SK-N-SH treated with all-trans-retinoic acid at 6 μM for 48 hours (cell line): ENCODE measurements at regions not wholly inside any gene's neighbourhood (a gene's known extent, or its start where the extent isn't known, plus 50 kb on each side); places are given as distances from the start of the nearest gene placed in this dataset.

Experiments used
- ATAC-seq: fragments of 200-7000 bp; cut with Tn5 transposase; 3 replicates; pipeline ENCODE4 v1.9.1; 2020; ENCODE audit warnings: mild to moderate bottlenecking, moderate library complexity
- ARNTL ChIP-seq: fragments of 450-650 bp; formaldehyde crosslinking; IDR thresholded peaks from 2 replicates; pipeline ENCODE4 v1.5.0; 2020; ENCODE audit warnings: low read depth, mild to moderate bottlenecking, moderate library complexity, borderline replicate concordance
- BACH2 ChIP-seq: fragments of 250-450 bp; sonication (Bioruptor Pico); IDR thresholded peaks from 2 replicates; pipeline ENCODE4 v1.9.0; 2021; ENCODE audit warnings: mild to moderate bottlenecking, borderline replicate concordance
- CREB5 ChIP-seq: fragments of 250-450 bp; sonication (Bioruptor Pico); IDR thresholded peaks from 2 replicates; pipeline ENCODE4 v1.5.1; 2020; ENCODE audit warnings: low read depth, mild to moderate bottlenecking, moderate library complexity
- CSDC2 ChIP-seq: fragments of 250-450 bp; sonication (Bioruptor Pico); IDR thresholded peaks from 2 replicates; pipeline ENCODE4 v1.5.0; 2020; ENCODE audit warnings: mild to moderate bottlenecking, moderate library complexity
- ESRRG ChIP-seq: fragments of 250-450 bp; sonication (Bioruptor Pico); IDR thresholded peaks from 2 replicates; pipeline ENCODE4 v1.6.1; 2021; ENCODE audit warnings: mild to moderate bottlenecking
- GLIS3 ChIP-seq: fragments of 250-450 bp; sonication (Bioruptor Pico); IDR thresholded peaks from 2 replicates; pipeline ENCODE4 v1.5.0; 2020; ENCODE audit warnings: mild to moderate bottlenecking, moderate library complexity
- OSR1 ChIP-seq: fragments of 250-450 bp; sonication (Bioruptor Pico); IDR thresholded peaks from 2 replicates; pipeline ENCODE4 v1.8.0; 2022; ENCODE audit warnings: moderate library complexity, mild to moderate bottlenecking, inconsistent platforms
- RARB ChIP-seq: fragments of 250-450 bp; sonication (Bioruptor Pico); IDR thresholded peaks from 2 replicates; pipeline ENCODE4 v1.8.0; 2021; ENCODE audit warnings: mild to moderate bottlenecking, moderate library complexity
- SNAI2 ChIP-seq: fragments of 250-450 bp; sonication (Bioruptor Pico); IDR thresholded peaks from 2 replicates; pipeline ENCODE4 v1.5.0; 2020; ENCODE audit warnings: mild to moderate bottlenecking, moderate library complexity
- TCF4 ChIP-seq: fragments of 250-450 bp; sonication (Bioruptor Pico); IDR thresholded peaks from 2 replicates; pipeline ENCODE4 v1.8.0; 2021; ENCODE audit warnings: mild to moderate bottlenecking, moderate library complexity, borderline replicate concordance
- TOX ChIP-seq: fragments of 250-450 bp; sonication (Bioruptor Pico); IDR thresholded peaks from 2 replicates; pipeline ENCODE4 v1.8.0; 2021; ENCODE audit warnings: mild to moderate bottlenecking, moderate library complexity, borderline replicate concordance
- ZC3H10 ChIP-seq: fragments of 250-450 bp; sonication (Bioruptor Pico); IDR thresholded peaks from 2 replicates; pipeline ENCODE4 v1.5.1; 2021; ENCODE audit warnings: mild to moderate bottlenecking, moderate library complexity
- ZFP3 ChIP-seq: fragments of 250-450 bp; sonication (Bioruptor Pico); IDR thresholded peaks from 2 replicates; pipeline ENCODE4 v1.5.0; 2020; ENCODE audit warnings: mild to moderate bottlenecking, moderate library complexity
- ZFP30 ChIP-seq: fragments of 450-650 bp; formaldehyde crosslinking; IDR thresholded peaks from 2 replicates; pipeline ENCODE4 v1.5.0; 2022; ENCODE audit warnings: mild to moderate bottlenecking, moderate library complexity
- ZNF565 ChIP-seq: fragments of 450-650 bp; formaldehyde crosslinking; conservative IDR thresholded peaks from 2 replicates; pipeline ENCODE4 v1.5.0; 2020; ENCODE audit warnings: low read depth, mild to moderate bottlenecking, moderate library complexity
- TF ChIP-seq, protein P1 (sequence below): fragments of 250-450 bp; sonication (Bioruptor Pico); IDR thresholded peaks from 2 replicates; pipeline ENCODE4 v1.5.1; 2021; ENCODE audit warnings: mild to moderate bottlenecking, moderate library complexity
- TF ChIP-seq, protein P2 (sequence below): fragments of 250-450 bp; sonication (Bioruptor Pico); IDR thresholded peaks from 2 replicates; pipeline ENCODE4 v1.5.0; 2020; ENCODE audit warnings: mild to moderate bottlenecking, moderate library complexity
- TF ChIP-seq, protein P3 (sequence below): fragments of 250-450 bp; sonication (Bioruptor Pico); IDR thresholded peaks from 2 replicates; pipeline ENCODE4 v1.8.0; 2020; ENCODE audit warnings: mild to moderate bottlenecking, moderate library complexity, borderline replicate concordance
- TF ChIP-seq, protein P4 (sequence below): fragments of 250-450 bp; sonication (Bioruptor Pico); IDR thresholded peaks from 2 replicates; pipeline ENCODE4 v1.8.0; 2021; ENCODE audit warnings: low read depth, mild to moderate bottlenecking, moderate library complexity, borderline replicate concordance

GRCh38 chr15:100714749-100715342 is 112.5 kb downstream of the ASB7 start:
- no peak for ATAC-seq
- TF ChIP-seq OSR1 (no peak), ARNTL (CRISPR knock-in tag) (no peak), CREB5 (CRISPR knock-in tag) (no peak), CSDC2 (CRISPR knock-in tag) (no peak), ZFP30 (CRISPR knock-in tag) (no peak), SNAI2 (CRISPR knock-in tag) (no peak), GLIS3 (no peak)
- TF ChIP-seq, all 23 proteins: peak for 0

- no peak for TF ChIP-seq ZFP30 (CRISPR knock-in tag)
- TF ChIP-seq ESRRG = no peak
- no peak for TF ChIP-seq BACH2 (CRISPR knock-in tag)
- TF ChIP-seq OSR1 = no peak
- TF ChIP-seq, protein P1, sequence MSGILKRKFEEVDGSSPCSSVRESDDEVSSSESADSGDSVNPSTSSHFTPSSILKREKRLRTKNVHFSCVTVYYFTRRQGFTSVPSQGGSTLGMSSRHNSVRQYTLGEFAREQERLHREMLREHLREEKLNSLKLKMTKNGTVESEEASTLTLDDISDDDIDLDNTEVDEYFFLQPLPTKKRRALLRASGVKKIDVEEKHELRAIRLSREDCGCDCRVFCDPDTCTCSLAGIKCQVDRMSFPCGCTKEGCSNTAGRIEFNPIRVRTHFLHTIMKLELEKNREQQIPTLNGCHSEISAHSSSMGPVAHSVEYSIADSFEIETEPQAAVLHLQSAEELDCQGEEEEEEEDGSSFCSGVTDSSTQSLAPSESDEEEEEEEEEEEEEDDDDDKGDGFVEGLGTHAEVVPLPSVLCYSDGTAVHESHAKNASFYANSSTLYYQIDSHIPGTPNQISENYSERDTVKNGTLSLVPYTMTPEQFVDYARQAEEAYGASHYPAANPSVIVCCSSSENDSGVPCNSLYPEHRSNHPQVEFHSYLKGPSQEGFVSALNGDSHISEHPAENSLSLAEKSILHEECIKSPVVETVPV (CRISPR knock-in tag) = no peak
- no peak for TF ChIP-seq ZNF565 (CRISPR knock-in tag)
- TF ChIP-seq ZFP3 (CRISPR knock-in tag) = no peak
- no peak for TF ChIP-seq TCF4
- TF ChIP-seq, protein P2, sequence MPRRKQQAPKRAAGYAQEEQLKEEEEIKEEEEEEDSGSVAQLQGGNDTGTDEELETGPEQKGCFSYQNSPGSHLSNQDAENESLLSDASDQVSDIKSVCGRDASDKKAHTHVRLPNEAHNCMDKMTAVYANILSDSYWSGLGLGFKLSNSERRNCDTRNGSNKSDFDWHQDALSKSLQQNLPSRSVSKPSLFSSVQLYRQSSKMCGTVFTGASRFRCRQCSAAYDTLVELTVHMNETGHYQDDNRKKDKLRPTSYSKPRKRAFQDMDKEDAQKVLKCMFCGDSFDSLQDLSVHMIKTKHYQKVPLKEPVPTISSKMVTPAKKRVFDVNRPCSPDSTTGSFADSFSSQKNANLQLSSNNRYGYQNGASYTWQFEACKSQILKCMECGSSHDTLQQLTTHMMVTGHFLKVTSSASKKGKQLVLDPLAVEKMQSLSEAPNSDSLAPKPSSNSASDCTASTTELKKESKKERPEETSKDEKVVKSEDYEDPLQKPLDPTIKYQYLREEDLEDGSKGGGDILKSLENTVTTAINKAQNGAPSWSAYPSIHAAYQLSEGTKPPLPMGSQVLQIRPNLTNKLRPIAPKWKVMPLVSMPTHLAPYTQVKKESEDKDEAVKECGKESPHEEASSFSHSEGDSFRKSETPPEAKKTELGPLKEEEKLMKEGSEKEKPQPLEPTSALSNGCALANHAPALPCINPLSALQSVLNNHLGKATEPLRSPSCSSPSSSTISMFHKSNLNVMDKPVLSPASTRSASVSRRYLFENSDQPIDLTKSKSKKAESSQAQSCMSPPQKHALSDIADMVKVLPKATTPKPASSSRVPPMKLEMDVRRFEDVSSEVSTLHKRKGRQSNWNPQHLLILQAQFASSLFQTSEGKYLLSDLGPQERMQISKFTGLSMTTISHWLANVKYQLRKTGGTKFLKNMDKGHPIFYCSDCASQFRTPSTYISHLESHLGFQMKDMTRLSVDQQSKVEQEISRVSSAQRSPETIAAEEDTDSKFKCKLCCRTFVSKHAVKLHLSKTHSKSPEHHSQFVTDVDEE = no peak
- TF ChIP-seq, protein P3, sequence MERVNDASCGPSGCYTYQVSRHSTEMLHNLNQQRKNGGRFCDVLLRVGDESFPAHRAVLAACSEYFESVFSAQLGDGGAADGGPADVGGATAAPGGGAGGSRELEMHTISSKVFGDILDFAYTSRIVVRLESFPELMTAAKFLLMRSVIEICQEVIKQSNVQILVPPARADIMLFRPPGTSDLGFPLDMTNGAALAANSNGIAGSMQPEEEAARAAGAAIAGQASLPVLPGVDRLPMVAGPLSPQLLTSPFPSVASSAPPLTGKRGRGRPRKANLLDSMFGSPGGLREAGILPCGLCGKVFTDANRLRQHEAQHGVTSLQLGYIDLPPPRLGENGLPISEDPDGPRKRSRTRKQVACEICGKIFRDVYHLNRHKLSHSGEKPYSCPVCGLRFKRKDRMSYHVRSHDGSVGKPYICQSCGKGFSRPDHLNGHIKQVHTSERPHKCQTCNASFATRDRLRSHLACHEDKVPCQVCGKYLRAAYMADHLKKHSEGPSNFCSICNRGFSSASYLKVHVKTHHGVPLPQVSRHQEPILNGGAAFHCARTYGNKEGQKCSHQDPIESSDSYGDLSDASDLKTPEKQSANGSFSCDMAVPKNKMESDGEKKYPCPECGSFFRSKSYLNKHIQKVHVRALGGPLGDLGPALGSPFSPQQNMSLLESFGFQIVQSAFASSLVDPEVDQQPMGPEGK (CRISPR knock-in tag) = no peak
- no peak for ATAC-seq
Observed at GRCh38 chr15:100715571-100716455, 113.4 kb downstream of the ASB7 start.

GRCh38 chr15:100716456-100717085 is 114.2 kb downstream of the ASB7 start:
- ATAC-seq = no peak
- TF ChIP-seq, protein P4, sequence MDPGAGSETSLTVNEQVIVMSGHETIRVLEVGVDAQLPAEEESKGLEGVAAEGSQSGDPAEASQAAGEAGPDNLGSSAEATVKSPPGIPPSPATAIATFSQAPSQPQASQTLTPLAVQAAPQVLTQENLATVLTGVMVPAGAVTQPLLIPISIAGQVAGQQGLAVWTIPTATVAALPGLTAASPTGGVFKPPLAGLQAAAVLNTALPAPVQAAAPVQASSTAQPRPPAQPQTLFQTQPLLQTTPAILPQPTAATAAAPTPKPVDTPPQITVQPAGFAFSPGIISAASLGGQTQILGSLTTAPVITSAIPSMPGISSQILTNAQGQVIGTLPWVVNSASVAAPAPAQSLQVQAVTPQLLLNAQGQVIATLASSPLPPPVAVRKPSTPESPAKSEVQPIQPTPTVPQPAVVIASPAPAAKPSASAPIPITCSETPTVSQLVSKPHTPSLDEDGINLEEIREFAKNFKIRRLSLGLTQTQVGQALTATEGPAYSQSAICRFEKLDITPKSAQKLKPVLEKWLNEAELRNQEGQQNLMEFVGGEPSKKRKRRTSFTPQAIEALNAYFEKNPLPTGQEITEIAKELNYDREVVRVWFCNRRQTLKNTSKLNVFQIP (CRISPR knock-in tag) = no peak
- TF ChIP-seq, all 23 proteins: peak for 0

DNA sequence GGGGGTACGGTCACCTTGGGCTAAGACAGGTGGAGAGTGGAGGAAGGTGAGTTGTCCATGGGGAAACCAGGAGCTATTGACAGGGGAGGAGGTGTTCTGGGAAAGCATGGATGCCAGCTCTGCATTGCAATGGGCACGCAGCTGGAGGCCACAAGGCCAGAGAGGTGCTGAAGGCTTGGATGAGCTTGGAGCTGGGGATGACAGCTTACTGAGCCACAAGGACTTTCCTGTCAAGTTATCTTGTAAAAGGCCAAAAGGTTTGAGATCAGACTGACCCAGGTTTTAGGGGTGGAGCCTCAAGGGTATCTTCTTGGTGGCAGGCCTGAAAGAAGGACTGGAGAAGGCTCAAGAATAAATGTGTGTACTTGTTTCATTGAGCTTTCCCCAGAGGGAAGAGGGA is 115.2 kb downstream of the ASB7 start:
- ATAC-seq = no peak
- no peak for TF ChIP-seq ZFP30 (CRISPR knock-in tag)
- no peak for TF ChIP-seq ZC3H10
- no peak for TF ChIP-seq CREB5 (CRISPR knock-in tag)
- TF ChIP-seq TOX (CRISPR knock-in tag) = no peak
- TF ChIP-seq, protein P3 (CRISPR knock-in tag) = no peak
- TF ChIP-seq ZFP3 (CRISPR knock-in tag) = no peak
- no peak for TF ChIP-seq RARB (CRISPR knock-in tag)
- TF ChIP-seq CSDC2 (CRISPR knock-in tag) = no peak
